LNCAP (cell line): ENCODE measurements at regions not wholly inside any gene's neighbourhood (a gene's known extent, or its start where the extent isn't known, plus 50 kb on each side); places are given as distances from the start of the nearest gene placed in this dataset.
A peak's percentile ranks its signal among the peaks of the same experiment; 100 is the strongest.

Source experiments
- TF ChIP-seq, protein P1 (sequence below): fragments of 450-650 bp; IDR thresholded peaks from 2 replicates; pipeline ENCODE4 v1.5.1; 2017; ENCODE audit warnings: mild to moderate bottlenecking

DNA sequence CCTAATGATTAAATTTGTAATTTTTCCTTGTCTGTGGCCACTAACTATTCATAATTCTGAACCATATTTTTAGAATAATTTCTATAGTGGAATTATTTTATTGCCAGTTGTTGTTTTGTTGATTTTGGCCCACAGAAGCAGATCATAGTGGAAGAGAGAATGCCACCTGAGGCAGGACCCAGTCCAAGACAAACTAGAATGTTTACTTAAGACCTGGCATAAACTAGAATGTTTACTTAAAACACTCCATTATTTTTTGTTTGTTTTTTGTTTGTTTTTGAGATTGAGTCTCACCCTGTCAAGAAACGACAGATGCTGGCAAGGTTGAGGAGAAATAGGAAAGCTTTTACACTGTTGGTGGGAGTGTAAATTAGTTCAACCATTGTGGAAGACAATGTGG is 310.2 kb downstream of the MRPL39 start:
- TF ChIP-seq, protein P1, sequence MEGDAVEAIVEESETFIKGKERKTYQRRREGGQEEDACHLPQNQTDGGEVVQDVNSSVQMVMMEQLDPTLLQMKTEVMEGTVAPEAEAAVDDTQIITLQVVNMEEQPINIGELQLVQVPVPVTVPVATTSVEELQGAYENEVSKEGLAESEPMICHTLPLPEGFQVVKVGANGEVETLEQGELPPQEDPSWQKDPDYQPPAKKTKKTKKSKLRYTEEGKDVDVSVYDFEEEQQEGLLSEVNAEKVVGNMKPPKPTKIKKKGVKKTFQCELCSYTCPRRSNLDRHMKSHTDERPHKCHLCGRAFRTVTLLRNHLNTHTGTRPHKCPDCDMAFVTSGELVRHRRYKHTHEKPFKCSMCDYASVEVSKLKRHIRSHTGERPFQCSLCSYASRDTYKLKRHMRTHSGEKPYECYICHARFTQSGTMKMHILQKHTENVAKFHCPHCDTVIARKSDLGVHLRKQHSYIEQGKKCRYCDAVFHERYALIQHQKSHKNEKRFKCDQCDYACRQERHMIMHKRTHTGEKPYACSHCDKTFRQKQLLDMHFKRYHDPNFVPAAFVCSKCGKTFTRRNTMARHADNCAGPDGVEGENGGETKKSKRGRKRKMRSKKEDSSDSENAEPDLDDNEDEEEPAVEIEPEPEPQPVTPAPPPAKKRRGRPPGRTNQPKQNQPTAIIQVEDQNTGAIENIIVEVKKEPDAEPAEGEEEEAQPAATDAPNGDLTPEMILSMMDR, result no peak

DNA sequence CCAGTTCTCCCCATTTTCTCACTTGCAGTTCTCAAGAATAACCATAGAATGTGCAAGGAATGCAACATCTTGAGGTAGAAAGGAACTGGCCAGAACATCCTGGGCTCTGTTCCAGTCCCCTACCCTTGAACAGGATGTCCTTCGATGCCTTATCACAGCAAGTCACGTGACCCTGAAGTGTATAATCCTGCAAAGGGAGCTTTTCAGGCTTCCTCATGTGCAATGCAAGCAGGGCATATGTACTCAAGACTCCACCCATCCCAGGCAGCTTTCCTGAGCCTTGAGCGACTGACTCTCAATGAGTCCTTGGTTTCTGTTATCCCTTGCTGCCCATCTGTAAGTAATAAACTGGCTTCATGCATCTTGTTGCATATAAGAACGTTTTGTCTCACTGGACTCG is 311.0 kb downstream of the MRPL39 start:
- TF ChIP-seq, protein P1, result no peak

DNA sequence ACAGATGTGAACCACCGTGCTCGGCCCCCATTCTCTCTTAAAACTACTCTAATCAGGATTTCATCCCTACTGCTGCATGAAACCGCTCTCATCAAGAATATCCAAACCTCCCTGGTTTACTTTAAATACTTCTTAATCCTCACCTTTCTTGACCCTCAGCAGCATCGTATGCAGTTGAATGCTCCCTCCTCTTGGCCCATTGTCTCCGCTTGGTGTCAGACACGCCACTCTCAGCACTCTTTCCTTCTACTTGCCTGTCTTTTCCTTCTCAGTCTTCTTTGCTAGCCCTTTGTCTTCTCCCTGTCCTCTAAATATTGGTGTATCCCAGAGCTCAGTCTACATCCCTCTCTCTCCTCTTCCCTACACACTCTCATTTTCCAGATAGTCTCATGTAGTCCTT is 314.9 kb downstream of the MRPL39 start:
- TF ChIP-seq, protein P1, result no peak

DNA sequence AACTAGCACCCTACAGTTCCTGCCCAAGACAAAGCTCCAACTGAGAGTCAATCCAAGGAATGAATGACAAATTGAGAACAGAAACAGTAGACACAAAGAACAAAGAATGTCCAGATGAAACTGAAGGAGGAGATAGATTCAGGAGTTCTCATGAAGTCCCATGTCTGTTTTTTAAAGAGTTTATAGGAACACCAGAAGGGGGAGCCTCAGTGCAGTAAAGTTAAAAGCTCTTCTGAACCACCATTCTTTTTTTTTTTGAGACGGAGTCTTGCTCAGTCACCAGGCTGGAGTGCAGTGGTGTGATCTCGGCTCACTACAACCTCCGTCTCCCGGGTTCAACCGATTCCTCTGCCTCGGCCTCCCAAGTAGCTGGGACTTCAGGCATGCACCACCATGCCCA is 323.6 kb downstream of the MRPL39 start:
- TF ChIP-seq, protein P1, result peak; percentile 37; the same call in 1 of the 2 replicates

DNA sequence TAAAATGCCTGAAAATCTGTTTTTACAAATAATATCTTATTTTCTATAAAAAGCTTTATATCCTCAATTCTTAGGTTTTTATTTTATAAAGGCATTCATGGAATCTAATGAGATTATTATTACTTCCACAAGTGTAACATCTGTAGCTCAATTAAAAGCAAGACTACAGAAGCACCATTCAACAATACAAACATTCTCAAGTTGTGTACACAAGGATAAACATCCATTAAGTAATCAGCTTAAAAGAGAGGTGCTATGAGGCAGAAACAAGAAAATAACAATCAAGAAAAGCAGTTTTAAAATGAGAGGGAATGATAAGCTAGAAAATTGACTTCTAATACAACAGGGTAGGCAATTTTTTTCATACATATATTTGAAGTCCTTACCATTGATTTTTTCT is 326.1 kb downstream of the MRPL39 start:
- TF ChIP-seq, protein P1, result no peak

DNA sequence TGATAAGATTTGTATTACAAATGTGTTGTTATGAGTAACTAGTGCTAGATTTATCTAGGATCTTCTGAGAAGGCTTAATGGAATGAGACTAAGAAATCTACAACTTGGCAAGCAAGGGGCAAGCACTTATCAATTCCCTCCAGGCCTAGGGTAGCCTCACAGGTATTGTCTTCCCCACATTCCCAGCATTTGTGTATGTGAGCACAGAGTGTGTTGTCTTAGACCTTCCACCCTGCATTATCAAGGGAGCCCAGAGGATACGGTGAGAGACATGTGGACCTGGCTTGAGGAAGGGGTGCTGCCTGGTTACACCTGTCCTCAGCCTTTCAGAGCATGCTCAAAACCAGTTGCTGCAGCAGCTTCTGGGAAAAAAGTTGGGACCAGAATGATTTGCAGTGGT is 327.2 kb downstream of the MRPL39 start:
- TF ChIP-seq, protein P1, result no peak

DNA sequence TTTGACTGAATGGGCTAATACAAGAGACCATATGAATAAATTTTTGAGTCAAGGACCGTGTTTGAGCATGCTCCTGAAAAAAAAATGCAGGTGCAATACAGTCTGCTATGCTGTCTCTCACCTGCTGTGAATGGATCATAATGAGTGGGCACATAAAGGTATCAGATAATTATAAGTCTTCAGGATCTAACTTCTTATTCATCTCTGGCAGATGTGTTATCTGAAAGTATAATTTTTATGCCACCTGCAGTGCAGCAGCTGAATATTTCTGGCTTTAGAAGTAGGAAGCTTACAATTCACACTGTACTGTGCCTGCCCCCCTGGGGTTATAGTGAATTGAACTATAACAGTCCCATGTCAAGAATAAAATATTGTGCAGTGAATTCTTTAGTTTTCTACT is 333.3 kb downstream of the MRPL39 start:
- TF ChIP-seq, protein P1, result no peak

DNA sequence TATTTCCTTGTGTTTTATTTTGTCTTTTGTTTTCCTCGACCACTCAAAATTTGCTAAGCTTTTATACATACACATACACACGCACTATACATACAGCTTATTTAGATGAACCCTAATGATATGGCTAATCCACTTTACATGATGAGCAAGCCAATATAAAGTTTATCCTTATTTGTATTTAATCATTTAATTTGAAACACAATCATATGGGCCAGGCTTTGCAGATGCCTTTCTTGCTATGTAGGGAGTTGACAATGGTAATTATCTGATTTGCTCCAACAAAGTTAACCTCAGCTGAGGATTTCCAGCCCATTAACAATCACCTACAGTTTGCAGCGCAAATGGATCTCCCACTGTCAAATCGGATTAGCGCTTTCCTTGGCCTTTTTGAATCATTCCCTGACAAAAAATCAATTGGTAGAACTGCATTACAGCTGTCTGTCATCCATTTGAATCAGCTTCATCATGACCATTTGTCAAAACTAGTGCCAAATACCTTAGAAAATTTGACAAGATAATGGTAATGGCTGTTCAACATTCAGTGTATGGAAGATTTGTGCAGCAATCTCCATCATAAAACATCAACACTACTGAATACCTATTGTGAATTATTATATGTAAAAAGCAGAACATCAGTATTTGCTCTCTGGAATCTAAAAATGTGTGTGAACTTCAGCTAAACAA is 352.6 kb downstream of the MRPL39 start:
- TF ChIP-seq, protein P1, result no peak
